ENCODE measurements at regions not wholly inside any gene's neighbourhood (a gene's known extent, or its start where the extent isn't known, plus 50 kb on each side); places are given as distances from the start of the nearest gene placed in this dataset.

- TF ChIP-seq POLR2AphosphoS5 (IDR thresholded peaks at IDR 0.05; ENCODE audit: borderline replicate concordance, low read depth, low read length) (no peak), EZH2 (IDR thresholded peaks at IDR 0.05) (no peak), FOXP2 (optimal IDR thresholded peaks at IDR 0.05; ENCODE audit: control extremely low read depth, extremely low read length, insufficient read depth) (no peak)
Observed at GRCh38 chr6:165755583-165755982, 92.5 kb upstream of the PDE10A start.

All from SK-N-MC (cell line).